GM12892 (cell line): ENCODE measurements at regions not wholly inside any gene's neighbourhood (a gene's known extent, or its start where the extent isn't known, plus 50 kb on each side); places are given as distances from the start of the nearest gene placed in this dataset.

ENCODE experiments used
- POLR2A ChIP-seq: IDR thresholded peaks from 2 replicates; pipeline ENCODE4 v1.6.1; 2011; ENCODE audit warnings: low read depth, low read length, control low read depth
- POLR2AphosphoS5 ChIP-seq: IDR thresholded peaks from 2 replicates; pipeline ENCODE4 v1.6.1; 2011; ENCODE audit warnings: low read depth, low read length, control low read depth
- TAF1 ChIP-seq: IDR thresholded peaks from 2 replicates; pipeline ENCODE4 v1.6.1; 2011; ENCODE audit warnings: low read depth, mild to moderate bottlenecking, control low read depth, low read length, borderline replicate concordance

DNA sequence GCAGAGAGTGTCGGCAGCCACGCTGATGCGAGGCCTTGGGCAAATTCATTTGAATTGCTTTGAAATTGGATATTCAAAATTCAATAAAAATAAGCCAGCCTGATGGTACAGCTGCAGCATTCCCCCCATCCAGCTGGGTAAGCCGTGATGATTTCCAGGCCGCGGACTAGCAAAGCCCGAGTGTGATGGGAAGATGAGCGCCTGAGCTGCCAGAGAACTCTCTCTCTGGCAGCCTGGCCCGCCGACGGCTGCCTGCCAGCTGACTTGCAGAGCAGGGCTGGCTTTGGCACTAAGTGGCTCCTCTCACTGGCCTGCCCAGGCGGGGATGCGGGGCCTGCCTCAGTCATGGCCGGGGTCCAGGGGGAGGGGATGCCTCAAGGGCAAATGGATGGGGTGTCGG, 268.3 kb upstream of the WWC1 start:
- TF ChIP-seq POLR2A (no peak), TAF1 (no peak), POLR2AphosphoS5 (no peak)
